ENCODE measurements at regions not wholly inside any gene's neighbourhood (a gene's known extent, or its start where the extent isn't known, plus 50 kb on each side); places are given as distances from the start of the nearest gene placed in this dataset.

DNA sequence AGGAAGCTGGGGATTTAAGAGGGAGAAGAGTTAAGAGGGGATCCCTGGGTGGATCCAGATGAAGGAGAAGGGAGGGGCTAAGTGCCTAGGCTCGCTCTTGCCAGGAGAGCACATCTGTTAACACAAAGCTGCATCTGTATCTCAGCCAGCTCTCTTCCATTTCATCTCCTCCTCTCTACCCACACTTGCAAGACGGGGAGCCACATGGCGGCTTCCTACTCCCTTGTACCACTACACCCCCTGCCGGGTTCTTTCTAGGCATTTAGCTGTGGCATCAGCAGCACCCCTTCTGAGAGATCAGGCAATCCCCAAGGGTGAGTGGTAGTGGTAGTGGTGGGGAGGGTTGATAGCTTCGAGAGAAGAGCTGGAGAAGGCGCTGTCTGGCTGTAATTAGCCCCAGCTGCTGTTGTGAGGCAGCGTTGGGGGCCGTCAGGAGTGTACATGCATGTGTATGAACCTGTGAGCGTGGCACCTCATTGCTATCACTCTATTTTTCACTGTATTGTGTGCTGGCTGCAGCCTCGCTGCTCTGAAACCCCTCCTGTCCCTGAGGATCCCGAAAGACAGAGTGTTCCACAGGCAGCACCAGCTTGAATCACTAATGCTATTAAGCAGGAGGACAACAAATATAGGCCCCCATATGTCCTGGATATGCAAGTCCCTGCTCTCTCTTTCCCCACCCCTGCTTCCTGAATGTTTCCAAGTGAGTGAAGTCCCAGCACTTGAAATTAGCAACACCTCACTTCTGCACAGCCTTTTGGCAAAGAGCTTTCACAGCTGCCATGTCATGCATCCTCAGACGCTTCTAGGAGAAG, 73.7 kb downstream of the RTL9 start:
- intact Hi-C loops (cut with DNase I, micrococcal nuclease), result no loop called here
- Mint-ChIP-seq H3K27ac (no peak overlapping the region), H3K4me1 (no peaks in the 10 kb centered on the region), H3K9me3 (ENCODE audit: low read depth) (no peaks in the 10 kb centered on the region), H3K4me3 (no peak overlapping the region), H3K36me3 (ENCODE audit: low read depth) (no peaks in the 10 kb centered on the region), H3K27me3 (peaks cover 4% of the 10 kb centered on the region)
- DNase-seq, result no peak
- no peak for ATAC-seq
- ChIA-PET POLR2A (no interaction called here), CTCF (interaction anchor here (1.0 to 1.1 kb wide), 2 partner anchors 18 to 27 kb away, joined by 3 to 4 read pairs; no protein-coding TSS in a partner anchor)

DNA sequence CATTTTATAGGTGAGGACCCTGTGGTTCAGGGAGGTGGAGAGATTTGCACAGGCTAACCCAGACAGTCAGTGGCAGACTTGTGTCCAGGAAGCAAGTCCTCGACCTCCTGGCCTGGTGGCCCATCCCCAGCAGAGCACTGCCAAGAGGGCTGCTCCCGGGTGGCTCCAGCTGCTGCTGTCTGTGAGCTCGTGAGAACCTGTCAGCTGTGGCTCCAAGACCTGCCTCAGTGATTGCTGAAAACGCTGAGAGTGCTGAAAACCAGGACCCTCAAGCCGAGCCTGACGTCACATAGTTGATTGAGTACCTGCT, 74.2 kb downstream of the RTL9 start:
- Mint-ChIP-seq H3K27ac (no peak overlapping the region), H3K27me3 (peaks cover 4% of the 10 kb centered on the region), H3K4me1 (no peaks in the 10 kb centered on the region), H3K9me3 (ENCODE audit: low read depth) (no peaks in the 10 kb centered on the region), H3K4me3 (no peak overlapping the region), H3K36me3 (ENCODE audit: low read depth) (no peaks in the 10 kb centered on the region)
- ATAC-seq, result no peak
- POLR2A ChIA-PET, result no interaction called here
- intact Hi-C loops (cut with DNase I, micrococcal nuclease), result no loop called here
- CTCF ChIA-PET, result interaction anchor here (1.0 to 1.1 kb wide), 2 partner anchors 18 to 28 kb away, joined by 3 to 4 read pairs; no protein-coding TSS in a partner anchor
- no peak for DNase-seq

DNA sequence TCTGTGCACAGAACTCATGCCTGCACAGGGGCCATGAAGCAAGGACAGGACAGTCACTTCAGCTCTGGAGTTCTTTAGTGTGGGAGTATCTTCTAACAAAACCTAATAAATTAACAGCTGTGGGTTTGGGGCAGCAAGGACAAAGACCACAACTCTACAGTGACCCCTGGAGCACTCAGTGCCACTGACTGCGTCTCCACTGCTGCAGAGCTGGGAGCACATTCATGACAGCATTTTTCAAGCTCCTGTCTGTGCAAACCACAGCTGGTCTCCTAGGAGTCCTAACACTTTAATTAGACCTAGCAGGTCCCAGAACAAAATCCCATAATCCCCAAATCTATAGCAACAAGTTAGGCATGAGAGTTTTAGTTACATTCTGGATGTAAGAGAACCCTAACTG, 76.5 kb downstream of the RTL9 start:
- H3K36me3 Mint-ChIP-seq (ENCODE audit: low read depth), result no peaks in the 10 kb centered on the region
- H3K27me3 Mint-ChIP-seq, result peaks cover 4% of the 10 kb centered on the region
- H3K9me3 Mint-ChIP-seq (ENCODE audit: low read depth), result no peaks in the 10 kb centered on the region
- DNase-seq (no peak), ATAC-seq (no peak)
- H3K27ac Mint-ChIP-seq, result no peak overlapping the region
- ChIA-PET CTCF (no interaction called here), POLR2A (no interaction called here)
- intact Hi-C loops (cut with DNase I, micrococcal nuclease), result no loop called here
- no peaks in the 10 kb centered on the region for H3K4me1 Mint-ChIP-seq
- H3K4me3 Mint-ChIP-seq, result no peak overlapping the region

DNA sequence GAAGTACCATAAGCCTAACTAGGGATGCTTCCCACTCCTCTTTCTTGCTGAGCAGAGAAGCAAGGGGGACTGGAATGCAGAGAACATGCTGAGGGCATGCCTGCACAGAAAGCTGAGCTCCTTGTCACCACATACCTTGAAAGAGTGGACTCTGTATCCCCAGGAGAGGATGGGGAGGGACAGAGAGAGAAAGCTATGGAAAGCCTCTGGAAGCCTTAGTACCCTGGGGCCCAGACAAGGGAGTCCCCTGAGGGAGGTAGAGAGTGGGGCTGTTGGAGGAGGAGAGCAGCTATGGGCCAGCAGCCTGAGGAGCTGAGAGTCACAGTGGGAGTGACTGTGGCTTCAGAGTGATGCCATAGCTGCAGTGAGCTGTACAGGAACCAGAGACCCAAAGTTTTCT, 77.9 kb downstream of the RTL9 start:
- Mint-ChIP-seq H3K4me3 (no peak overlapping the region), H3K9me3 (ENCODE audit: low read depth) (no peaks in the 10 kb centered on the region), H3K36me3 (ENCODE audit: low read depth) (no peaks in the 10 kb centered on the region), H3K27ac (no peak overlapping the region), H3K4me1 (no peaks in the 10 kb centered on the region), H3K27me3 (peaks cover 4% of the 10 kb centered on the region)
- ChIA-PET POLR2A (no interaction called here), CTCF (no interaction called here)
- intact Hi-C loops (cut with DNase I, micrococcal nuclease), result no loop called here
- ATAC-seq, result no peak
- no peak for DNase-seq

DNA sequence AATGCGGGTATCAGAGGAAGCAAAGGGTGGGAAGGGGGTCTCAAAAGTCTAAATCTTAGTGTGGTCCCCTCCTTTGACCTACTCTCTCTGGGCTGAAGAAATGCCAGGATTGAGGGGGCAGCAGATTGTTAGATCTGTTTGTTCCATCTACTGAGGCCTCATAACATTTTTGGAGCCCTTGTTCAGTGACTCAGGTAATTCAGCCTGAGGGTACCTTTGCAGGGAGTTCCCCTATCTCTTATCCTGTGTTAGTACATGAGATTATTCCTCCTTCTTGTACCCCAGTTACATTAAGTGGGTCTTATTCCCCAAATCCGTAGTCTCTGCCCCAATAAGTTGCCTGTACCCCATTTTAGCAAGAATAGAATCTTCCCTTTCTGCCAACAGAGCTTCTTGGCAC, 79.0 kb downstream of the RTL9 start:
- ATAC-seq (no peak), DNase-seq (no peak)
- ChIA-PET CTCF (interaction anchor here (0.6 kb wide), 1 partner anchor 23 kb away, joined by 3 read pairs; no protein-coding TSS in a partner anchor), POLR2A (no interaction called here)
- no peak overlapping the region for H3K27ac Mint-ChIP-seq
- H3K4me1 Mint-ChIP-seq, result no peaks in the 10 kb centered on the region
- peaks cover 4% of the 10 kb centered on the region for H3K27me3 Mint-ChIP-seq
- no peaks in the 10 kb centered on the region for H3K9me3 Mint-ChIP-seq (ENCODE audit: low read depth)
- H3K36me3 Mint-ChIP-seq (ENCODE audit: low read depth), result no peaks in the 10 kb centered on the region
- intact Hi-C loops (cut with DNase I, micrococcal nuclease), result no loop called here
- no peak overlapping the region for H3K4me3 Mint-ChIP-seq

DNA sequence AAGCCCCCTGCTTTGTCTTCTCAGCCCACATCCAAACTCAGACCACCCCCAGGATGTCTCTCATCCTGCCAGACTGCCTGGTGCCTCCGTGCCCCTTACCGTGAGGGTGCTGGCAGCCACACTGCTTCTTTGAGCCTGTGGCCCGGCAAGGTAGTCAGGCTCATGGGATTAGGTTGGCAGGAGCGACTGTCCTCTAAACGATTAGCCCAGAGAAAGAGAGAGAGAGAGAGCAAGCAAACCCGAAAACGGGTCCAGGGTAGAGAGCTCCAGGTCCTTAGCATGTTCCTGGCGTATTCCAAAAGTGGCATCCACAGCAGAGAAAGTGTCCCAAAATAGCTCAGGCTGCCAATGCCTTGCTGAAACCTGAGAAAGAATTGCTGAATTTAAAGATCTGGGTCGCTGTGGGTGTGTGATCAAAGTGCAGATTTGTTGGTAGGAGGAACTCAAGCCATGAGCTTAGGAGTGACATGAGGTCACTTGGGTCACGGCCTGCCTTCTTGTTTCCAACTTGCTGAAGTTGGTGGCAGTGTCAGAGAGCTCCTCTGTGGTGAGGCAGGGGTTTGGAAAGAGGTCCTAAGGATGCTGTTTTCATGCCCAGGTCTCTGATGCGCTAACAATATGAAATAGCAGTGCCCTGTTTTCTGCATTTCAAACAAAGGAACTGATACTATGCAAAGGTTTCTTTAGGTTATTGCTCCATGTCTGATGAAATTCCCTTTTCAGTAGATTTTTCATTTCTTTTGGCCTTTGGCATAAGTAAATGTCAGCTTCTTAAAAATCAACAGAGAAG, 81.6 kb downstream of the RTL9 start:
- ChIA-PET CTCF (interaction anchor here (0.5 to 0.8 kb wide), 3 partner anchors 22 to 366 kb away, joined by 3 read pairs; no protein-coding TSS in a partner anchor), POLR2A (no interaction called here)
- H3K4me3 Mint-ChIP-seq, result no peak overlapping the region
- no peaks in the 10 kb centered on the region for H3K9me3 Mint-ChIP-seq (ENCODE audit: low read depth)
- intact Hi-C loops (cut with DNase I, micrococcal nuclease), result no loop called here
- H3K27ac Mint-ChIP-seq, result no peak overlapping the region
- no peaks in the 10 kb centered on the region for H3K27me3 Mint-ChIP-seq
- no peaks in the 10 kb centered on the region for H3K4me1 Mint-ChIP-seq
- no peak for DNase-seq
- H3K36me3 Mint-ChIP-seq (ENCODE audit: low read depth), result no peaks in the 10 kb centered on the region
- no peak for ATAC-seq

DNA sequence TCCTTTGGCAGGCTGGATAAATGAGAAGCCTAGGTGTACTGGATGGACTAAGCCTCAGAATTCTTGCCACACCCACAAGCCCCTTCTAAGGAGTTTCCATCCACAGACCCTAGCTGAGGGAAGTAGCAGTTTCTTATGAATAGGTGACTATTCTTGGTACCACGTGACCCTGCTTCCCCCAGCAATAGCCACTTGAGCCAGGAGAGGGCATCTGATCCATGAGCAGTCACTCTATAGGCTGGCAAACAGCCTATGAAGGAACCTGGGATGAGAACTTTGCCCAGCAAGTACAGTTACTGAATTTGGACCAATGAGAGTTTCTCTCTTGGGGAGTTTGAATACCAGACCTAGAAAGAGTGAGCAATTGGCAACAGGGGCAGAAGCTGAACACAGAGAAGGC, 84.0 kb downstream of the RTL9 start:
- Mint-ChIP-seq H3K27me3 (no peaks in the 10 kb centered on the region), H3K4me1 (no peaks in the 10 kb centered on the region), H3K4me3 (no peak overlapping the region), H3K27ac (no peak overlapping the region), H3K36me3 (ENCODE audit: low read depth) (no peaks in the 10 kb centered on the region), H3K9me3 (ENCODE audit: low read depth) (no peaks in the 10 kb centered on the region)
- ATAC-seq (peak; percentile 39), DNase-seq (peak; percentile 16)
- POLR2A ChIA-PET, result no interaction called here
- intact Hi-C loops (cut with DNase I, micrococcal nuclease), result no loop called here
- CTCF ChIA-PET, result interaction anchor here (0.8 kb wide), 1 partner anchor 405 kb away, joined by 6 read pairs; no protein-coding TSS in a partner anchor

DNA sequence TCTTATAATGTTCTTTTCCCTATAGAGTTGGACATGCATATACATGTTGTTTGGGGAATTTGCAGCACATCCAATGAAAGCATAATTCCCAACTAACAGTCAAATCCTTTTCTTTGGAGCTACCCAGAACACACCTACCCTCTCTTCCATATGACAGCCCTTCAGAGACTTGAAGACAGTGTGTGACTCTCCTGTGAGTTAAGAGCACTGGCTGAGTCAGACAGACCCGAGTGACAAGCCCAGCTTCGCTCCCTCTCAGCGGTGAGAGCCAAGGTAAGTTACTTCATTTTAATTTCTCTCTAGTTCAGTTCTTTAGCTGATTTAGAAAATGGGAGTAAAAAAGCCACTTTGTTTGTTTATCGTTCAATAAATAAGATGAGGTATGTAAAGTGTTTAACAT, 86.3 kb downstream of the RTL9 start:
- POLR2A ChIA-PET, result no interaction called here
- H3K27me3 Mint-ChIP-seq, result no peaks in the 10 kb centered on the region
- no peaks in the 10 kb centered on the region for H3K9me3 Mint-ChIP-seq (ENCODE audit: low read depth)
- intact Hi-C loops (cut with DNase I, micrococcal nuclease), result no loop called here
- no peak overlapping the region for H3K4me3 Mint-ChIP-seq
- ATAC-seq (no peak), DNase-seq (no peak)
- no peaks in the 10 kb centered on the region for H3K36me3 Mint-ChIP-seq (ENCODE audit: low read depth)
- CTCF ChIA-PET, result interaction anchor here (3.0 kb wide), 1 partner anchor 402 kb away, joined by 11 read pairs; no protein-coding TSS in a partner anchor
- no peaks in the 10 kb centered on the region for H3K4me1 Mint-ChIP-seq
- H3K27ac Mint-ChIP-seq, result no peak overlapping the region

DNA sequence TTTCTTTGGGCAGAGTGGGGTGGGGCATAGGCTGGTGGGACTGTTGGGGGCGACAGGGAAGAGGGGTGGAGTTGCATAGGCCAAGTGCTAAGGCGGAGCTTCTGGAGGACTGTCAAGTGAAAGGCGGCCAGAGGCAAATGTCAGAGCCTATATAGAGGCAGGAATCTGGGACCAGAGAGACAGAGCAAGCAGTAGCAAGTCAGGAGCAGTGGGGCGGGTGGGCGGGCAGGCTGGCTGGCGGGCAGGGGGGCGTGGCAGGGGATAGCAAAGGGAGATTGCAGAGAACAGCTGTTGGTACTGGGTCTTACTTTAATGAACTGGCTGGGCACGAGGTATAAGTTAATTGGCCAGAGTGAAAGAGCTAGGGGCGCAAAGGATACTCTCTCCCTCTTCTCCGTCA, 89.8 kb downstream of the RTL9 start:
- intact Hi-C loops (cut with DNase I, micrococcal nuclease), result no loop called here
- ChIA-PET POLR2A (no interaction called here), CTCF (no interaction called here)
- no peaks in the 10 kb centered on the region for H3K36me3 Mint-ChIP-seq (ENCODE audit: low read depth)
- H3K4me3 Mint-ChIP-seq, result no peak overlapping the region
- no peaks in the 10 kb centered on the region for H3K4me1 Mint-ChIP-seq
- H3K27ac Mint-ChIP-seq, result no peak overlapping the region
- no peak for ATAC-seq
- H3K27me3 Mint-ChIP-seq, result no peaks in the 10 kb centered on the region
- DNase-seq, result no peak
- H3K9me3 Mint-ChIP-seq (ENCODE audit: low read depth), result no peaks in the 10 kb centered on the region

DNA sequence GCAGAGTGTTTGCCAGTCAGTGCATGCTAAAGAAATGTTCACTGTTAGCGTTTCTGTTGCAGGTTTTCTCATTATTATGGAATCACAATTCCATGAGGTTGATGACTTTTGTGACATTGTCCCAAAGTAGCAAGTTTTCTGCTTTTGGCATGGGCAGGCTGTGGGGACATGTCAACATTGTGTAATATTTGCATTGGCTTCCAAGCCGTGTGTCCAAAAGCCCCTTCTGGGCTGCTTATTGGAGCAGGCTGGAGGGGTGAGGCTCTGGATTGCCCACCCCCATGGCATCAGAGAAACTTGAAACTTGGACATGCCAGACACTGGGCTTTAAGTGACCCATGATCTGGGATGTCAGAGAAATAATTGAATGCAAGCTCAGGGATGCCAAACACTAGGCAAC, 90.7 kb downstream of the RTL9 start:
- ATAC-seq (no peak), DNase-seq (no peak)
- ChIA-PET POLR2A (no interaction called here), CTCF (interaction anchor here (2.0 kb wide), 1 partner anchor 398 kb away, joined by 9 read pairs; no protein-coding TSS in a partner anchor)
- H3K27me3 Mint-ChIP-seq, result no peaks in the 10 kb centered on the region
- H3K4me3 Mint-ChIP-seq, result no peak overlapping the region
- no peaks in the 10 kb centered on the region for H3K36me3 Mint-ChIP-seq (ENCODE audit: low read depth)
- no peaks in the 10 kb centered on the region for H3K4me1 Mint-ChIP-seq
- intact Hi-C loops (cut with DNase I, micrococcal nuclease), result no loop called here
- no peaks in the 10 kb centered on the region for H3K9me3 Mint-ChIP-seq (ENCODE audit: low read depth)
- no peak overlapping the region for H3K27ac Mint-ChIP-seq

DNA sequence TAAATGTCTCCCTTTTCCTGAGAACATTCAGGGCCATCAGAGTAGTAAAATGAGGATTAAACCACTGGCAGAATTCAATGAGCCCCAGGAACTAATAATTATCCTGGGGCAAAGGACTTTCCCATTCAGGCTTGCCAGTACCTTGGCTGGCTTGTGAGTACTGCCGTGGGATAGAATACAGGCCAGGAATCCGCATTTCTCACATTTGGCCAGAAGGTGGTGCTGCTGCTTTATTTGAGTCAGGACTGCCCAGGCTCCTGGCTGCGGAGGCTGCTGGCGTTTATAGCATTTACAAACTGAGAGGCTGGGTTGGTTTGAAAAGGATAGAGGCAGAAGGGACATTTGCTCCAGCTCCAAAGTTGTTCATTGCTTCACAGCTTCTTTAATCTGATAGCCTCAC, 91.4 kb downstream of the RTL9 start:
- no peak overlapping the region for H3K27ac Mint-ChIP-seq
- no peaks in the 10 kb centered on the region for H3K9me3 Mint-ChIP-seq (ENCODE audit: low read depth)
- no peaks in the 10 kb centered on the region for H3K4me1 Mint-ChIP-seq
- ATAC-seq (peak; percentile 85), DNase-seq (peak; percentile 71)
- intact Hi-C loops (cut with DNase I, micrococcal nuclease), result loop anchor here (1.0 to 10.0 kb wide), 4 partner anchors 215 to 652 kb away; no protein-coding TSS in a partner anchor
- no peaks in the 10 kb centered on the region for H3K27me3 Mint-ChIP-seq
- ChIA-PET POLR2A (no interaction called here), CTCF (interaction anchor here (2.0 kb wide), 1 partner anchor 397 kb away, joined by 9 read pairs; no protein-coding TSS in a partner anchor)
- no peaks in the 10 kb centered on the region for H3K36me3 Mint-ChIP-seq (ENCODE audit: low read depth)
- no peak overlapping the region for H3K4me3 Mint-ChIP-seq

DNA sequence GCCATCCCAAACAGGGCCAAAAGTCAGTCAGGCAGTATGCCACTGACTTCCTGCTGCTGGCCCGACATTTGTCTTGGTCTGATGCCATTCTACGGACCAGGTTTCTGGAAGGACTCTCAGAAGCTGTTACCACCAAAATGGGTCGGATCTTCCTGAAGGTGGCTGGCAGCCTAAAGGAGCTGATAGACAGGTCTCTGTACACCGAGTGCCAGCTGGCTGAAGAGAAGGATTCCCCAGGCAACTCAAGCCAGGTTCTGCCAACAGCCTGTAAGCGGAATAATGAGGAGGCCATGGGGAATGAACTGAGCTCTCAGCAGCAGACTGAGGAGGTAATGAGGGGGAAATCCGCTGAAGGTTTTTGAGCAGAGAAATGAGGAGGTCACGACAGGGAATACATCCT, 95.7 kb downstream of the RTL9 start:
- ATAC-seq (no peak), DNase-seq (no peak)
- Mint-ChIP-seq H3K27me3 (peaks cover 6% of the 10 kb centered on the region), H3K4me1 (no peaks in the 10 kb centered on the region), H3K9me3 (ENCODE audit: low read depth) (no peaks in the 10 kb centered on the region), H3K27ac (no peak overlapping the region), H3K4me3 (no peak overlapping the region), H3K36me3 (ENCODE audit: low read depth) (no peaks in the 10 kb centered on the region)
- CTCF ChIA-PET, result interaction anchor here (1.1 kb wide), 1 partner anchor 393 kb away, joined by 3 read pairs; no protein-coding TSS in a partner anchor
- intact Hi-C loops (cut with DNase I, micrococcal nuclease), result loop anchor here (5.0 to 10.0 kb wide), 2 partner anchors 210 to 648 kb away; no protein-coding TSS in a partner anchor
- POLR2A ChIA-PET, result no interaction called here
